IMR-90 (cell line): ENCODE measurements at regions not wholly inside any gene's neighbourhood (a gene's known extent, or its start where the extent isn't known, plus 50 kb on each side); places are given as distances from the start of the nearest gene placed in this dataset.

Experiments used
- ATAC-seq: fragments of 200-7000 bp; cut with Tn5 transposase; 2 replicates; pipeline ENCODE4 v1.9.1; 2020; ENCODE audit warnings: low read depth, mild to moderate bottlenecking, moderate library complexity
- BruUV-seq: library from RNA; stranded (reverse); fragments of 400-500 nt; replicated peaks from 2 replicates; lab custom pipeline; 2021; lab: Mats Ljungman, UMichigan
- CTCF ChIA-PET: fragments of 300-600 bp; formaldehyde crosslinking; extraction: SDS; loops from one replicate; lab custom pipeline; 2021; ENCODE audit warnings: antibody characterized with exemption; lab: Yijun Ruan, JAX
- POLR2A ChIA-PET: fragments of 300-600 bp; sonication (Branson Sonifier 250); formaldehyde crosslinking; loops from one replicate; lab custom pipeline; 2022; ENCODE audit warnings: antibody characterized with exemption; ENCODE audit not compliant: unreplicated experiment; lab: Charles Lee
- DNase-seq: peaks from one replicate; pipeline ENCODE4 v3.0.0; 2013
- H2AFZ ChIP-seq: replicated peaks from 2 replicates; pipeline ENCODE3; 2013; ENCODE audit warnings: low read length, mild to moderate bottlenecking; ENCODE audit not compliant: poor library complexity
- H2AK5ac ChIP-seq: 2 replicates; pipeline ENCODE4 v1.6.1; 2013; ENCODE audit warnings: low read depth, low read length, inconsistent platforms
- H2AK9ac ChIP-seq: replicated peaks from 2 replicates; pipeline ENCODE3; 2013; ENCODE audit warnings: mild to moderate bottlenecking, low read depth, low read length, moderate library complexity; ENCODE audit not compliant: poor library complexity
- H2BK120ac ChIP-seq: 2 replicates; pipeline ENCODE4 v1.6.1; 2013; ENCODE audit warnings: low read depth, low read length, inconsistent platforms
- H2BK15ac ChIP-seq: 3 replicates; pipeline ENCODE4 v1.6.1; 2013; ENCODE audit warnings: low read depth, low read length, inconsistent platforms
- H2BK20ac ChIP-seq: 2 replicates; pipeline ENCODE4 v1.6.1; 2013; ENCODE audit warnings: low read depth, mild to moderate bottlenecking, inconsistent platforms, low read length, moderate library complexity
- H2BK5ac ChIP-seq: 2 replicates; pipeline ENCODE4 v1.6.1; 2013; ENCODE audit warnings: mild to moderate bottlenecking, low read depth, low read length, inconsistent platforms; ENCODE audit not compliant: poor library complexity, severe bottlenecking
- H3K14ac ChIP-seq: replicated peaks from 2 replicates; pipeline ENCODE4 v1.6.1; 2013; ENCODE audit warnings: low read depth, low read length, inconsistent platforms
- H3K18ac ChIP-seq: 2 replicates; pipeline ENCODE4 v1.6.1; 2013; ENCODE audit warnings: low read depth, low read length, control low read depth
- H3K23ac ChIP-seq: 2 replicates; pipeline ENCODE4 v1.6.1; 2013; ENCODE audit warnings: low read depth, low read length, inconsistent platforms
- H3K27ac ChIP-seq: 2 replicates; pipeline ENCODE4 v1.5.1; 2013; ENCODE audit warnings: mild to moderate bottlenecking, control low read depth, low read length; ENCODE audit not compliant: insufficient read depth
- H3K27me3 ChIP-seq: 2 replicates; pipeline ENCODE4 v1.6.1; 2013; ENCODE audit warnings: low read length; ENCODE audit not compliant: control insufficient read depth, insufficient read depth
- H3K36me3 ChIP-seq: 2 replicates; pipeline ENCODE4 v1.6.1; 2013; ENCODE audit warnings: low read length, mixed read lengths; ENCODE audit not compliant: control insufficient read depth, insufficient read depth
- H3K4ac ChIP-seq: 2 replicates; pipeline ENCODE4 v1.6.1; 2013; ENCODE audit warnings: low read depth, low read length, inconsistent platforms
- H3K4me1 ChIP-seq: 2 replicates; pipeline ENCODE4 v1.6.1; 2013; ENCODE audit warnings: low read length, mixed read lengths; ENCODE audit not compliant: control insufficient read depth, insufficient read depth
- H3K4me2 ChIP-seq: 2 replicates; pipeline ENCODE4 v1.6.1; 2013; ENCODE audit warnings: low read depth, mild to moderate bottlenecking, control low read depth, low read length, moderate library complexity
- H3K4me3 ChIP-seq: 2 replicates; pipeline ENCODE4 v1.5.1; 2013; ENCODE audit warnings: low read depth, mild to moderate bottlenecking, control low read depth, low read length, moderate library complexity; ENCODE audit not compliant: insufficient read depth
- H3K56ac ChIP-seq: 2 replicates; pipeline ENCODE4 v1.6.1; 2013; ENCODE audit warnings: low read length, inconsistent platforms; ENCODE audit not compliant: insufficient read depth; ENCODE audit errors: extremely low read depth
- H3K79me1 ChIP-seq, 2 experiments: 2 replicates each; pipeline ENCODE4 v1.6.1; 2013; ENCODE audit warnings: low read length in 2 of 2, inconsistent platforms in 1 of 2, low read depth in 1 of 2
- H3K9ac ChIP-seq: 2 replicates; pipeline ENCODE4 v1.6.1; 2013; ENCODE audit warnings: low read depth, low read length, control low read depth
- H3K9me1 ChIP-seq: 2 replicates; pipeline ENCODE4 v1.6.1; 2013; ENCODE audit warnings: low read length, inconsistent platforms; ENCODE audit not compliant: insufficient read depth
- H3K9me3 ChIP-seq: 2 replicates; pipeline ENCODE4 v1.6.1; 2013; ENCODE audit warnings: low read length; ENCODE audit not compliant: control insufficient read depth, insufficient read depth
- H4K20me1 ChIP-seq: 2 replicates; pipeline ENCODE4 v1.6.1; 2013; ENCODE audit warnings: low read length, inconsistent platforms; ENCODE audit not compliant: insufficient read depth
- H4K5ac ChIP-seq: 2 replicates; pipeline ENCODE4 v1.6.1; 2013; ENCODE audit warnings: mild to moderate bottlenecking, low read depth, low read length, control low read depth
- H4K8ac ChIP-seq, 2 experiments: 2 replicates each; pipeline ENCODE4 v1.6.1; 2013; ENCODE audit warnings: low read depth in 2 of 2, low read length in 2 of 2, control low read depth in 1 of 2, inconsistent platforms in 1 of 2
- H4K91ac ChIP-seq: 2 replicates; pipeline ENCODE4 v1.6.1; 2013; ENCODE audit warnings: low read depth, low read length, inconsistent platforms; ENCODE audit not compliant: insufficient read depth
- BHLHE40 ChIP-seq: fragments of 150-350 bp; IDR thresholded peaks from 2 replicates; pipeline ENCODE4 v1.6.1; 2016; ENCODE audit warnings: mild to moderate bottlenecking, low read depth, low read length
- CEBPB ChIP-seq: IDR thresholded peaks from 2 replicates; pipeline ENCODE4 v1.6.1; 2012; ENCODE audit warnings: low read depth, low read length, improper control_type of control experiment
- CHD1 ChIP-seq: IDR thresholded peaks from 2 replicates; pipeline ENCODE4 v1.6.1; 2012; ENCODE audit warnings: low read depth, low read length, improper control_type of control experiment
- CTCF ChIP-seq: conservative IDR thresholded peaks from 2 replicates; pipeline ENCODE4 v1.5.1; 2012; ENCODE audit warnings: mild to moderate bottlenecking, low read depth, low read length, improper control_type of control experiment
- FOS ChIP-seq: fragments of 150-350 bp; IDR thresholded peaks from 2 replicates; pipeline ENCODE4 v1.6.1; 2016; ENCODE audit warnings: low read depth, low read length
- MAFK ChIP-seq: IDR thresholded peaks from 2 replicates; pipeline ENCODE4 v1.6.1; 2012; ENCODE audit warnings: low read depth, low read length, improper control_type of control experiment
- MAZ ChIP-seq: IDR thresholded peaks from 2 replicates; pipeline ENCODE4 v1.6.1; 2012; ENCODE audit warnings: low read depth, mild to moderate bottlenecking, low read length, improper control_type of control experiment, moderate library complexity, borderline replicate concordance
- MXI1 ChIP-seq: IDR thresholded peaks from 2 replicates; pipeline ENCODE4 v1.6.1; 2012; ENCODE audit warnings: low read depth, mild to moderate bottlenecking, low read length, moderate library complexity, borderline replicate concordance
- NFE2L2 ChIP-seq: fragments of 150-350 bp; IDR thresholded peaks from 2 replicates; pipeline ENCODE4 v1.6.1; 2016; ENCODE audit warnings: low read depth, mild to moderate bottlenecking, low read length
- POLR2A ChIP-seq: IDR thresholded peaks from 2 replicates; pipeline ENCODE4 v1.6.1; 2012; ENCODE audit warnings: mild to moderate bottlenecking, low read depth, low read length
- RAD21 ChIP-seq: IDR thresholded peaks from 2 replicates; pipeline ENCODE4 v1.6.1; 2012; ENCODE audit warnings: low read length, improper control_type of control experiment
- RCOR1 ChIP-seq: IDR thresholded peaks from 2 replicates; pipeline ENCODE4 v1.6.1; 2012; ENCODE audit warnings: mild to moderate bottlenecking, low read length, improper control_type of control experiment; ENCODE audit not compliant: insufficient replicate concordance
- RFX5 ChIP-seq: IDR thresholded peaks from 2 replicates; pipeline ENCODE4 v1.8.0; 2012; ENCODE audit warnings: low read depth, mild to moderate bottlenecking, low read length, moderate library complexity
- SMC3 ChIP-seq: fragments of 150-350 bp; IDR thresholded peaks from 2 replicates; pipeline ENCODE4 v1.6.1; 2016; ENCODE audit warnings: low read depth, mild to moderate bottlenecking, antibody characterized with exemption, low read length, moderate library complexity
- USF2 ChIP-seq: fragments of 150-350 bp; IDR thresholded peaks from 2 replicates; pipeline ENCODE4 v1.6.1; 2017; ENCODE audit warnings: mild to moderate bottlenecking, antibody characterized with exemption, low read length, low read depth
- WGBS, 2 experiments: methylation state at CpG; one replicate each; pipeline versions ENCODE4 v1.1.5 to v1.1.7; 2013; ENCODE audit warnings: missing lambda C conversion rate in 2 of 2; ENCODE audit not compliant: insufficient read length in 1 of 2; ENCODE audit errors: extremely low coverage in 2 of 2; 5-methylcytosine and 5-hydroxymethylcytosine counted together
- dilution Hi-C: fragments of 300-500 bp; cut with HindIII; formaldehyde crosslinking; loops from one replicate; pipeline ENCODE4 v1.14.3; 2018; ENCODE audit warnings: low sequenced_read_pairs; ENCODE audit not compliant: unreplicated experiment
- in situ Hi-C: fragments of 300-500 bp; cut with MboI; formaldehyde crosslinking; loops from 3 replicates; pipeline ENCODE4 v1.14.3; 2019; ENCODE audit warnings: low sequenced_read_pairs, inconsistent platforms, mixed read lengths
- intact Hi-C: fragments of 100-400 bp; cut with micrococcal nuclease; formaldehyde crosslinking; loops from 2 replicates; pipeline ENCODE4 v1.10.0; 2022
- TF ChIP-seq, protein P1 (sequence below): fragments of 150-350 bp; IDR thresholded peaks from 2 replicates; pipeline ENCODE4 v1.6.1; 2016; ENCODE audit warnings: low read depth, mild to moderate bottlenecking, low read length, moderate library complexity, borderline replicate concordance

DNA sequence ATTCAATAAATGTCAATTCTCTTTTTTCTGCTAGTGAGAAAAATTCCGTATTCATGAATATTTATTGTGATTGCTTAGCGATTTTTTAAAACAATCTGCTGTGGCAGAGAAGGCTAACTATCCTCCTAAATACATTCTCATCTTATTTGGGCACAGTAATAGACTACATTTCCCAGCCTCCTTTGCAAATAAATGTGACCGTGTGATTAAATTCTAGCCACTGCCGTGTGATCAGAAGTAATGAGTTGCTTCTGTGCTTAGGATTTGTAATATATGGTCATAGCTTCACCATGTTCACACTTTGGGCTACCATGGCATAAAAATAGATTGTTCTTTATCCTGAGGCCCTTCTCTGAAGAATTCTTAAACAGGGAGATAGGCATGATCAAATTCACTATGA lies 179.6 kb downstream of the FAM124B start:
- Histone ChIP-seq H3K18ac (peak overlapping the region; percentile 50), H4K8ac (peak overlapping the region in 1 of 2 experiments; percentile 9; a peak in 1 of 4 replicates), H2BK5ac (no peak overlapping the region), H3K4me3 (no peak overlapping the region), H3K23ac (no peak overlapping the region), H2AK5ac (no peak overlapping the region), H3K9me3 (peaks cover 10% of the 10 kb centered on the region), H3K36me3 (no peaks in the 10 kb centered on the region), H4K20me1 (no peaks in the 10 kb centered on the region), H2BK15ac (peak overlapping the region; percentile 42; the same call in 1 of the 3 replicates), H3K56ac (no peak overlapping the region), H3K9ac (no peak overlapping the region), H2BK120ac (no peak overlapping the region; the same call in 1 of the 2 replicates), H3K4me1 (peaks cover 9% of the 10 kb centered on the region), H3K27ac (no peak overlapping the region; the same call in 1 of the 2 replicates), H3K4ac (no peak overlapping the region; the same call in 1 of the 2 replicates), H3K4me2 (no peak overlapping the region), H4K5ac (no peak overlapping the region), H3K9me1 (0 out of 2 replicates have a peak, but pooled peaks cover 7% of the 10 kb centered on the region), H3K27me3 (no peaks in the 10 kb centered on the region), H4K91ac (no peak overlapping the region), H2AFZ (no peak overlapping the region), H3K79me1 (no peaks in the 10 kb centered on the region), H2AK9ac (no peak overlapping the region), H3K14ac (peak overlapping the region; percentile 12; the same call in 1 of the 2 replicates), H2BK20ac (no peak overlapping the region)
- TF ChIP-seq CHD1 (no peak), USF2 (no peak), MAFK (no peak), SMC3 (no peak), BHLHE40 (no peak), RFX5 (no peak), CTCF (no peak), NFE2L2 (no peak), FOS (no peak), CEBPB (no peak), MAZ (no peak), MXI1 (no peak), RCOR1 (no peak), POLR2A (no peak), RAD21 (no peak)
- TF ChIP-seq, protein P1, sequence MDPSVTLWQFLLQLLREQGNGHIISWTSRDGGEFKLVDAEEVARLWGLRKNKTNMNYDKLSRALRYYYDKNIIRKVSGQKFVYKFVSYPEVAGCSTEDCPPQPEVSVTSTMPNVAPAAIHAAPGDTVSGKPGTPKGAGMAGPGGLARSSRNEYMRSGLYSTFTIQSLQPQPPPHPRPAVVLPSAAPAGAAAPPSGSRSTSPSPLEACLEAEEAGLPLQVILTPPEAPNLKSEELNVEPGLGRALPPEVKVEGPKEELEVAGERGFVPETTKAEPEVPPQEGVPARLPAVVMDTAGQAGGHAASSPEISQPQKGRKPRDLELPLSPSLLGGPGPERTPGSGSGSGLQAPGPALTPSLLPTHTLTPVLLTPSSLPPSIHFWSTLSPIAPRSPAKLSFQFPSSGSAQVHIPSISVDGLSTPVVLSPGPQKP, result no peak
- ChIA-PET CTCF (interaction anchor here (1.0 kb wide), 1 partner anchor 16 kb away, joined by 3 read pairs; no protein-coding TSS in a partner anchor), POLR2A (interaction anchor here (0.6 kb wide), 1 partner anchor 183 kb away, joined by 3 read pairs; the partner anchor contains the start of gene SERPINE2)
- dilution Hi-C loops (no loop called here), intact Hi-C loops (no loop called here), in situ Hi-C loops (no loop called here)
- ATAC-seq, result no peak
- no CpG with 5 or more reads among the region's 4 CpGs for WGBS, 2 experiments
- no TSS peak for BruUV-seq
- peak; percentile 8 for DNase-seq
